ENCODE measurements at regions not wholly inside any gene's neighbourhood (a gene's known extent, or its start where the extent isn't known, plus 50 kb on each side); places are given as distances from the start of the nearest gene placed in this dataset.

- no peak for TF ChIP-seq CTCF (IDR thresholded peaks at IDR 0.05; ENCODE audit: low read depth, low read length)
- no peak for TF ChIP-seq EZH2phosphoT487 (IDR thresholded peaks at IDR 0.05; ENCODE audit: low read depth)
Observed at GRCh38 chr10:104548090-104548489, 93.0 kb upstream of the SORCS3 start.

All from OCI-LY3 (cell line).